HL-60 (cell line): ENCODE measurements at regions not wholly inside any gene's neighbourhood (a gene's known extent, or its start where the extent isn't known, plus 50 kb on each side); places are given as distances from the start of the nearest gene placed in this dataset.

Experiments
- TF ChIP-seq, protein P1 (sequence below): IDR thresholded peaks from 2 replicates; pipeline ENCODE4 v1.6.1; 2012; ENCODE audit warnings: low read depth; ENCODE audit not compliant: insufficient replicate concordance
- TF ChIP-seq, protein P2 (sequence below): IDR thresholded peaks from one replicate; pipeline ENCODE4 v1.5.1; 2011; ENCODE audit warnings: low read length, control low read depth, inconsistent platforms; ENCODE audit not compliant: insufficient read depth

DNA sequence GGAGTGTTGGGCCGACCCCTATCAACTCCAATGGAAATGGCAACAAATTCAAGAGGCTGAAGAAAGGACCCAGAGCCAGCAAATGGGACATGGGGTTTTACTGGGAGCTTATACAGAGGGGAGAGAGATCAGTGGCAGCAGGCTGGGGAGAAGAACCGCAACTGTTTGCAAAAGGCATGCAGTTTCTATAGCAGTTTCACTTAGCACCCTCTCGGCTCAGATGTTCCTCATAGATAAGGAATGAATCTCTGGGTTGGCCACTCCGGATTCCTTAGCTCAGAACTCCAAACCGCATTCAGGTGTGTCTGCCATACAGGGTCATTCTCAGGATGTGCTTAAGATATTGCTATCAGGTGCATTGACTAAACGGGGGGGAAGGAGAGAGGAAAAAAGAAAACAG, 71.1 kb upstream of the RPL38 start:
- TF ChIP-seq, protein P1, sequence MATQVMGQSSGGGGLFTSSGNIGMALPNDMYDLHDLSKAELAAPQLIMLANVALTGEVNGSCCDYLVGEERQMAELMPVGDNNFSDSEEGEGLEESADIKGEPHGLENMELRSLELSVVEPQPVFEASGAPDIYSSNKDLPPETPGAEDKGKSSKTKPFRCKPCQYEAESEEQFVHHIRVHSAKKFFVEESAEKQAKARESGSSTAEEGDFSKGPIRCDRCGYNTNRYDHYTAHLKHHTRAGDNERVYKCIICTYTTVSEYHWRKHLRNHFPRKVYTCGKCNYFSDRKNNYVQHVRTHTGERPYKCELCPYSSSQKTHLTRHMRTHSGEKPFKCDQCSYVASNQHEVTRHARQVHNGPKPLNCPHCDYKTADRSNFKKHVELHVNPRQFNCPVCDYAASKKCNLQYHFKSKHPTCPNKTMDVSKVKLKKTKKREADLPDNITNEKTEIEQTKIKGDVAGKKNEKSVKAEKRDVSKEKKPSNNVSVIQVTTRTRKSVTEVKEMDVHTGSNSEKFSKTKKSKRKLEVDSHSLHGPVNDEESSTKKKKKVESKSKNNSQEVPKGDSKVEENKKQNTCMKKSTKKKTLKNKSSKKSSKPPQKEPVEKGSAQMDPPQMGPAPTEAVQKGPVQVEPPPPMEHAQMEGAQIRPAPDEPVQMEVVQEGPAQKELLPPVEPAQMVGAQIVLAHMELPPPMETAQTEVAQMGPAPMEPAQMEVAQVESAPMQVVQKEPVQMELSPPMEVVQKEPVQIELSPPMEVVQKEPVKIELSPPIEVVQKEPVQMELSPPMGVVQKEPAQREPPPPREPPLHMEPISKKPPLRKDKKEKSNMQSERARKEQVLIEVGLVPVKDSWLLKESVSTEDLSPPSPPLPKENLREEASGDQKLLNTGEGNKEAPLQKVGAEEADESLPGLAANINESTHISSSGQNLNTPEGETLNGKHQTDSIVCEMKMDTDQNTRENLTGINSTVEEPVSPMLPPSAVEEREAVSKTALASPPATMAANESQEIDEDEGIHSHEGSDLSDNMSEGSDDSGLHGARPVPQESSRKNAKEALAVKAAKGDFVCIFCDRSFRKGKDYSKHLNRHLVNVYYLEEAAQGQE, result no peak
- TF ChIP-seq, protein P2, sequence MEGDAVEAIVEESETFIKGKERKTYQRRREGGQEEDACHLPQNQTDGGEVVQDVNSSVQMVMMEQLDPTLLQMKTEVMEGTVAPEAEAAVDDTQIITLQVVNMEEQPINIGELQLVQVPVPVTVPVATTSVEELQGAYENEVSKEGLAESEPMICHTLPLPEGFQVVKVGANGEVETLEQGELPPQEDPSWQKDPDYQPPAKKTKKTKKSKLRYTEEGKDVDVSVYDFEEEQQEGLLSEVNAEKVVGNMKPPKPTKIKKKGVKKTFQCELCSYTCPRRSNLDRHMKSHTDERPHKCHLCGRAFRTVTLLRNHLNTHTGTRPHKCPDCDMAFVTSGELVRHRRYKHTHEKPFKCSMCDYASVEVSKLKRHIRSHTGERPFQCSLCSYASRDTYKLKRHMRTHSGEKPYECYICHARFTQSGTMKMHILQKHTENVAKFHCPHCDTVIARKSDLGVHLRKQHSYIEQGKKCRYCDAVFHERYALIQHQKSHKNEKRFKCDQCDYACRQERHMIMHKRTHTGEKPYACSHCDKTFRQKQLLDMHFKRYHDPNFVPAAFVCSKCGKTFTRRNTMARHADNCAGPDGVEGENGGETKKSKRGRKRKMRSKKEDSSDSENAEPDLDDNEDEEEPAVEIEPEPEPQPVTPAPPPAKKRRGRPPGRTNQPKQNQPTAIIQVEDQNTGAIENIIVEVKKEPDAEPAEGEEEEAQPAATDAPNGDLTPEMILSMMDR, result no peak
